DMS153 treated with DMSO at 0.1 percent for 48 hours (cell line): ENCODE measurements at regions not wholly inside any gene's neighbourhood (a gene's known extent, or its start where the extent isn't known, plus 50 kb on each side); places are given as distances from the start of the nearest gene placed in this dataset.
A peak's percentile ranks its signal among the peaks of the same experiment; 100 is the strongest.

ENCODE experiments used
- DNase-seq: peaks from one replicate; lab custom pipeline; 2025; ENCODE audit not compliant: unreplicated experiment; lab: John Stamatoyannopoulos, UW

GRCh38 chr4:83810428-83810827 lies 274.5 kb downstream of the GPAT3 start:
- DNase-seq = no peak

DNA sequence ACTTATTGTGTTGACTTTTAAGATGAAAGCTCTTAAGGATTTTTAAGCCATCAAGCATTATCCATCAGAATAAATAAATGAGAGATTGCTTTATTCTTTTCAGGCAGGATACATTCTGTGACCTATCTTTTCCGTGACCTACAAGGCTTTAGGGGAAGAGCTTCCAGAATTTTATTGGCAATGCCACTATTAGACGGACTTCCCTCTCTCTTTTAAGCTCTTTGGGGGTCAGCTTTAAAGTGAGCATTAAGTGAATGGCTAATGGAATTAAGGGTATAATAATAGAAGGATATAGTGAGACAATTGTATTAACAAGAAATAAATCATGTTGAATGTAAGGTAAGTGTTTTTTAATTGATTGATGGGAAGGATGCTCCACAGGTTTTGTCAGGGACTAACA lies 273.7 kb downstream of the GPAT3 start:
- no peak for DNase-seq

GRCh38 chr4:83793481-83793880 lies 257.6 kb downstream of the GPAT3 start:
- DNase-seq = no peak

DNA sequence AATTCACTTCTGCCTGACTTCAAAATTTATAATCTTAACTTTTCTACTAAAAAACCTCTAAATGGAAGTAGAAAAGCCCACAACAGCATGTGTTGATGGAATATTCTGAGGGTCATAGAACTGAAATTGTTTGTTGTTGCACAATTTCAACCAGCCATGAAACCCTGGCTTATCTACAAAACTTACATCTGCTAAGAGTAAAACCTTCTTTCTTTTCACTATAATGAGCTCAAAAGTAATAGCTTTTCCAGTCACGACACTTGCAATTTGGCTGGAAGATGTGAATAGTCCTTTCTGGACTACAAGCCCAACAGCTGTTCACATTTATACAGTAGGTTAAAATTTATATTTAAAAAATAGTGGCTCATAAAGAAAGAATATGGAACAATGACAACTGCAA lies 250.0 kb downstream of the GPAT3 start:
- no peak for DNase-seq

- no peak for DNase-seq
Observed at GRCh38 chr4:83783215-83783614, 247.3 kb downstream of the GPAT3 start.

DNA sequence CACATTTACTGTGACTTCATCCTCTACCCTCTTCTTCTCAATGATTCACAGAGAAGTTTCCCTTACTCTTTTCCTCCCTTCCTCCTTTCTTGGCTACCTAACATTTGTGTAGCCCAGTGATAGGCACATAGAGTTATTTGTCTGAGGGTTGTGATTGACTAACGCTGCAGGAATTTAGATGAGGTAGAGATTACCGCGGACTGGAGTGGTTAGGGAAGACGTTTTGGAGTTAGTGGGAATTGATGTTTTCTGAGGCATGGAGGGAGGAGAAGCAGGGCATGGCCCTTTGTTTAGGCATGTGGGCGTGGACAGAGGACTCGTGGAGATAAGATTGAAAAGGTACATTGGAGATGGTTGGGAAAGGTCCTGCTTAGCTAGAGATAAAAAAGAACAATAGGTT lies 246.7 kb downstream of the GPAT3 start:
- DNase-seq = no peak

- DNase-seq = no peak
Observed at GRCh38 chr4:83781434-83781833, 245.5 kb downstream of the GPAT3 start.

DNA sequence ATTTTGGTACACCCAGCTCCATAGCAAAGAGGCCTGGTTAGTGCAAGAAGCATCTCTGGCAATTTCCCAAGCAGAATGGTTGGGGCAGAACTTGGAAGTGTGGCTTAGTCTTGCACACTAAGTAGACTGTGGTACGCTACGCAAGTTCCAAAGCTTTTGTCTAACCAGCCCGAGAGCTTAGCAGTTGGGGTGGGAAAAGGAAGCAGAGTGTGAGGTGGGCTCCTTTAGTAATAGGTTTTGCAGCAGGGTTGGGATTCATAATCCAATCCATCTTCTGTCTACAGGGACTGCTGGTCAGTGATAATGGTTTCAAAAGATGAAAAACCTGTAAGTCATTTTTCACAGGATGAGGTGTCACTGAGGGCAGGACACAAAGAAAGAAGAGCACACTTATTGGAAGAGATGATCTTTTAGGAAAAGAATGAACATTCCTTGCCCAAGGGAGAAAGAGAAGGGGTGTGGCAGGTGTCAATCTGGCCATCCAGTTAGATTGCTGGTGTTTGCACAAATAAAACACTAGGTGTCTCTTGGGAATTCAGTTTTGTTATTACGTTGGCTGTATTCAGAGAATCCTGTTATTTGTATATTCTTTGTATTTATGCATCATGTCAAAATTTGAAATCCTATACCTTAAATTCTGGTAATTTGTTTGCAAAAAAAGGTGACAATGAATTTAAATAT lies 244.3 kb downstream of the GPAT3 start:
- DNase-seq = no peak

DNA sequence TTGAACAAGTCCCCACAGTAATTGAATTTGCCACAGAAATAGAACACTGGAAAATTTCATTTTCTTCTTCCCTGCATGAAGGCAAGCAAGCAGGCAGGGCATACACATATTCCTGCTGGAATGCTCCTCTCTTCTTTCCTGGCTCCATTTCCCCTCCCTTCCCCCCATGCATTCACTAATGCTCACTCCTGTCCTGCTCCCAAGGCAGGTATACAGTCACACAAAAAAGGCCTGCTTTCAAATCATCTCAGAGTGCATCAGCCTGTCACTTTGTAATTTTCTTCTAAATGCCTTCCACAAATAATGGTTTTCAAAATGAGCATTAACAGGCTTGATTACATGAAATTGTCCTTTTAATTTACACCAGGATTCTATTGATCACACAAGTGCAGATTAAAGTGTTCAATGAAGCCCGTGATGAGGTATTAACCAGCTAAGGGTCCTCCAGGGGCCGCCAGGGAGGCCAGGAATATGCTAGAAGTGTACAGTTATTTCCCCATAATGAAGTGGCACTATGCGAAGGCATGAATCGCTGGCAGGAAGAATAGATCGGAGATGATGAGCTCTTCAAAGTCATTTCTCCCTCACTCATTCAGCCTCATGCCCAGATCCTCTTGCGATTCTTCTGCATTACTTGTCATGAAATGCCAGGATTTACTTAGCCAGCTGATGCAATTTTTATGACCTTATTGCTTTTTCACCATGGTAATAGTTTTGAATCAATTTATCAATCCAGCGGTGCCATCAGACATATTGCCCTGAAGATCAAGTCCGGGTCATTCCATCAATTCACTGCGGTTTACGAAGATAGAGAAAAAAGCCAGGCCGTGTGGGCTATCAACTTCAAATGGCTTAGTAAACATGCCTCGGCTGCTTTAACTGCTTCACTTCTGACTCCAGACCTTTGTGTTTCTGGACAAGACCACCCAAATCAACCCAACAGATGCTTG lies 243.5 kb downstream of the GPAT3 start:
- DNase-seq = no peak

DNA sequence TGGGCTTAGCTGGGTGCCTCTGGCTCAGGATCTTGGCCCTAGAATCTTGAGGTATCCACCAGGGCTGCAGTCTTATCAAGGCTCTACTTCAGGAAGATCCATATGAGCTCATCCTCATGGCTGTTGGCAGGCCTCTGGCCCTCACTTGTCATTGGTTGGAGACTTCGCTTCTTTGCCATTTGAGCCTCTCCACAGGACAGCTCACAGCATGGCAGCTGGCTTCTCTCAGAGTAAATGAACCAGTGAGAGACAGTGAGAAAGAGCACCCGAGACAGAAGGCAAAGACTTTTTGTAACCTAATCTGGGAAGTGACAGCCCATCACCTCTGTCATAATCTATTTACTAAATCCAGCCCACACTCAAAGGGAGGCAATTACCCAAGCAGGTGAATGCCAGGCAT lies 236.8 kb downstream of the GPAT3 start:
- DNase-seq = no peak

GRCh38 chr4:83771113-83771705 lies 235.3 kb downstream of the GPAT3 start:
- peak; percentile 39 for DNase-seq

DNA sequence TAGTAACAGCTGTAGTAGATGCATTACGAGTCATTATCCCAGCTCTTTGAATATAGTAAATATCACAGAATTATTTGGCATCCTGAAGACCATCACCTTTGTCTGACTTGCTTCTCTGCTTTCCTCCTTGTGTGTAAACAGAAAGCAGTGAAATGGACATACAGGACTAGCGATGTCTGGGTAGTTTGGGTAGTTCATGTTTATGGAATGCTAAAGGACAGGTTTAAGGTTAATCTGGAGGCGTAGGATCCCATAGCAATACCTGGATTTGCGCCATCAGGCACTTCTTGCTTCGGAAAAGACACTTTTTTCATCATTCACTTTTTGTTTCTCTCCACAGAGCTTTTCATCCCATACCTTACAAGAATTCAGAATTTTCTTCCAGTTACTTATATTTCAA lies 232.2 kb downstream of the GPAT3 start:
- DNase-seq = no peak

GRCh38 chr4:83767067-83767466 lies 231.2 kb downstream of the GPAT3 start:
- DNase-seq = no peak

DNA sequence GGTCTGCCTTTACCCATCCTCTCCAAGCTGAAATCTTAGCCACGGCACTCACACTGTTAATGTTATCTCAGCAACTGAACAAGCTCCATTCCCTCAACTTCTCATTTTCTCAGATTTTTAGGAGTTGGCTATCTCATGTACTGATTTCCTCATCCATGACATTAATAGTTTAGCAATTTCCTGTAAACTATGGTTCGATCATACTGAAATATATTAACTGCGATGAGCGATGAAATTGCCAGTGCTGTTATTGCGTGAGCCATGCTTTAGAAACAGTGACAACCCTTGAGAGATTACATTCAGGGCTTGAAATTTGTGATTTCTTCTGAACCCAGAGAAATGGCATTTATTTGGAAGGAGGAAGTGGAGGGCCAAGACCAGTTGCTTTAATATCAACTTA lies 223.7 kb downstream of the GPAT3 start:
- no peak for DNase-seq

- no peak for DNase-seq
Observed at GRCh38 chr4:83758285-83758684, 222.4 kb downstream of the GPAT3 start.

DNA sequence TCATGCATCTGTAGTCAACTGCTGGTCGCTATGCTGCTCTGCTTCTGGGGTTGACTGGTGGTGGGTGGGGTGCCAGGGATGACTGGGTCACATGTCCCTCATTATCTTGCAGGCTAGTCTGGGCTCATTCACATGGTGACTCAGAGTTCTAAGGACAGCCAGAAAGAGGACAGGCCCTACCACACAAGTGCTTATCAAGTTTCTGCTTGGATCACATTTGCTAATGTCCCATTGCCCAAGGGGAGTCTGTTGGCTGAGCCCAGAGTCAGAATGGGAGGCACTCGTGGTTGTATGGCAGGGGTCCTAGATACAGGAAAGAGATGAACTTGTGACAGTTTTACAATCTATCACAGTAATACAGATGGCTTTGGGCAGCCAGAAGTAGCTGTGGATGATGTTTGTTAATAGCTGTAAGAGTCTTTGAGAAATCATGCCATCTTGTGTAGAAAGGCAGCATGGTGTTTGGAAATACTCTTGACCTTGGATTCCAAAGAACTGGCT lies 221.3 kb downstream of the GPAT3 start:
- DNase-seq = no peak

- DNase-seq = no peak
Observed at GRCh38 chr4:83753260-83753659, 217.4 kb downstream of the GPAT3 start.

GRCh38 chr4:83751336-83751949 lies 215.5 kb downstream of the GPAT3 start:
- DNase-seq = no peak

DNA sequence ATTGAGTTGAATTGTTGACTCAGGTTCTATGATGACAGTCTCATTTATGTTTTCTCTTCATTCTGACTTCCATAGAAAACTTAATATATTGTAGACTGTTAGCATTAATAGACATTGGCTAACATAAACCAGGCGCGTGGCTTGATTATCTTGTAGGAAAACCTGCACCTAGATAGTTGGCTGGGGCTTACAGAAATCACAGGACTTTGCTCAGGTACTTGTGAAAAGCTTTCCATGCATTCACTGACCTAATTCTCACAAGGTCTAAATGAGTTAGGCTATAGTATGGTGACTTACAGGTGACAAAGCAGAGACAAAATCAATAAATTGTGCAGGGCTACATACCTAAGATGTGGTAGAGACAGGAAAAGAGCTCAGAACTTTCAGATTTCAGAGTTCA lies 212.8 kb downstream of the GPAT3 start:
- no peak for DNase-seq

GRCh38 chr4:83738895-83739294 lies 203.0 kb downstream of the GPAT3 start:
- no peak for DNase-seq

GRCh38 chr4:83734576-83734975 lies 198.7 kb downstream of the GPAT3 start:
- no peak for DNase-seq
